Mesothelial cell of epicardium (in vitro differentiated cells): ENCODE measurements at regions not wholly inside any gene's neighbourhood (a gene's known extent, or its start where the extent isn't known, plus 50 kb on each side); places are given as distances from the start of the nearest gene placed in this dataset.
"Not testable (repeated sequence)": the region's sequence is repeated elsewhere in the genome, so short reads cannot be mapped to it uniquely, and the experiment has no call there.

ENCODE experiments used
- DNase-seq, 2 experiments: peaks; one replicate each; pipeline ENCODE4 v3.0.0; 2021; ENCODE audit warnings: low spot score in 2 of 2; ENCODE audit not compliant: unreplicated experiment in 2 of 2
- H3K27ac Mint-ChIP-seq: 2 replicates; pipeline ENCODE4 v1.8.0; 2021; ENCODE audit warnings: mixed read lengths
- H3K27me3 Mint-ChIP-seq: 2 replicates; pipeline ENCODE4 v1.8.0; 2021; ENCODE audit warnings: low read depth, mixed read lengths
- H3K36me3 Mint-ChIP-seq: 2 replicates; pipeline ENCODE4 v1.8.0; 2021; ENCODE audit warnings: mixed read lengths
- H3K4me1 Mint-ChIP-seq: 2 replicates; pipeline ENCODE4 v1.8.0; 2021; ENCODE audit warnings: mixed read lengths
- H3K4me3 Mint-ChIP-seq: 2 replicates; pipeline ENCODE4 v1.8.0; 2021; ENCODE audit warnings: mild to moderate bottlenecking, moderate library complexity, mixed read lengths
- H3K9me3 Mint-ChIP-seq: 2 replicates; pipeline ENCODE4 v1.8.0; 2021; ENCODE audit warnings: mixed read lengths
- TF ChIP-seq, protein P1 (sequence below): fragments of 200-600 bp; sonication (generic); IDR thresholded peaks from one replicate; pipeline ENCODE4 v1.5.0; 2021; ENCODE audit warnings: antibody characterized with exemption; ENCODE audit not compliant: unreplicated experiment

DNA sequence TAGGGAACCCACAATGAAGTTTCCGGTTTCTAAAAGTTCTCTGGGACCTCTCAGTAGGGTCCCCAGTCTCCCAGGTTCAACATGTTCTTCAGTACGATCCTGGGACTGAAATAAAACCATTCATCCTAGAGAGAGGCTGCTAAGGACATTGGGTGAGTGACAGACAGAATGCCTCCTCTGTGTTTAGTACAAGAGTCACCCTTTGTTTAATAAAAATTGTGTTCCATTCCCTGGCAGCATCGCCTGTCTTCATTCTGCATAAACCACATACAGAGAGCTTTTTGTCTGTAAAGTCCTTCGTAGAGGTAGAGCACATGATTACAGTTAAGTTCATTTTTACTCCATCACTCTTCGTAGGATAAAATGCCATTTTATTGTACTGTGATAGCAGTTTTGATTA lies 95.3 kb upstream of the GPR12 start:
- no peak for DNase-seq
- Mint-ChIP-seq H3K4me3 (no peak overlapping the region), H3K27ac (no peak overlapping the region), H3K27me3 (peaks cover 52% of the 10 kb centered on the region), H3K9me3 (no peaks in the 10 kb centered on the region), H3K36me3 (no peaks in the 10 kb centered on the region), H3K4me1 (peaks cover 17% of the 10 kb centered on the region)
- TF ChIP-seq, protein P1, sequence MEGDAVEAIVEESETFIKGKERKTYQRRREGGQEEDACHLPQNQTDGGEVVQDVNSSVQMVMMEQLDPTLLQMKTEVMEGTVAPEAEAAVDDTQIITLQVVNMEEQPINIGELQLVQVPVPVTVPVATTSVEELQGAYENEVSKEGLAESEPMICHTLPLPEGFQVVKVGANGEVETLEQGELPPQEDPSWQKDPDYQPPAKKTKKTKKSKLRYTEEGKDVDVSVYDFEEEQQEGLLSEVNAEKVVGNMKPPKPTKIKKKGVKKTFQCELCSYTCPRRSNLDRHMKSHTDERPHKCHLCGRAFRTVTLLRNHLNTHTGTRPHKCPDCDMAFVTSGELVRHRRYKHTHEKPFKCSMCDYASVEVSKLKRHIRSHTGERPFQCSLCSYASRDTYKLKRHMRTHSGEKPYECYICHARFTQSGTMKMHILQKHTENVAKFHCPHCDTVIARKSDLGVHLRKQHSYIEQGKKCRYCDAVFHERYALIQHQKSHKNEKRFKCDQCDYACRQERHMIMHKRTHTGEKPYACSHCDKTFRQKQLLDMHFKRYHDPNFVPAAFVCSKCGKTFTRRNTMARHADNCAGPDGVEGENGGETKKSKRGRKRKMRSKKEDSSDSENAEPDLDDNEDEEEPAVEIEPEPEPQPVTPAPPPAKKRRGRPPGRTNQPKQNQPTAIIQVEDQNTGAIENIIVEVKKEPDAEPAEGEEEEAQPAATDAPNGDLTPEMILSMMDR = no peak

DNA sequence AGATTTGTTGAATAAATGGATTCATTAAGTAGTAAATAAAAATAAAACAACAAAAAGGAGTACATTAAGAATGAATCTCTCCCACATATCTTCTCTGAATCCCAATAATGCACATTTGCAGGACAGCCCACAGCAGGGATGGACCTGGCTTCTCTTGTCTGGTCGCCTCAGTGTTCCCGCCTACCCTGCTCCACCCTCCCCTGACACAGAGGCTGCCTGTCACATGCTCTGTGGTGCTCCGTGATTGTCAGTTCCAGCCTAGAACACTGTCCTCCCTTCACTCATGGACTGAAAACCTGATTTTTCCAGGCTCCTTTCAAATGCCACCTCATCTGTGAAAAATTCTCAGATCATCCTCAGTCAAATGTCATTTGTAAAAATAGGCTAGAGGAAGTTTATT lies 94.5 kb upstream of the GPR12 start:
- Mint-ChIP-seq H3K27ac (no peak overlapping the region), H3K36me3 (no peaks in the 10 kb centered on the region), H3K4me1 (peaks cover 23% of the 10 kb centered on the region), H3K4me3 (no peak overlapping the region), H3K27me3 (peaks cover 52% of the 10 kb centered on the region), H3K9me3 (no peaks in the 10 kb centered on the region)
- DNase-seq = no peak
- TF ChIP-seq, protein P1 = no peak

DNA sequence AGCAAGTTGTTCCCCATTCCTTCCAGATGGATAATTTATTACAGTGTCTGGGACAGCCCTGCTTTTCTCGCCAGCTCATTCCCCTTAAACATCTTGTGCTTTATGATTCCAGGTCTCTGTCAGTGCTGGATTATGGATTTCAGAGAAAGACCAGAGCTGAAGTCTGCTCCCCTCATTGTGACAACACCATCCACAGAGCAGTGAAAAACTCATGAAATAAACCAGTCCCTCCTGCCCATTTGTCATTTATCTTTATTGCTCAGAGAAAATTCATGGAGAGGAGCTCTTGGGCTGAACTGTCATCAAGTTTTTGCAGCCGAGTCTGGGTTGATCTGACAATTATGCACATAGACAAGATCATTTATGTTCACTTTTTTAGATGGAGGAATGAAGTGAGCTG lies 92.7 kb upstream of the GPR12 start:
- no peak overlapping the region for H3K4me3 Mint-ChIP-seq
- H3K4me1 Mint-ChIP-seq = peaks cover 23% of the 10 kb centered on the region
- H3K36me3 Mint-ChIP-seq = no peaks in the 10 kb centered on the region
- no peak for DNase-seq
- H3K27ac Mint-ChIP-seq = peak overlapping the region; percentile 2
- H3K9me3 Mint-ChIP-seq = no peaks in the 10 kb centered on the region
- TF ChIP-seq, protein P1 = no peak
- H3K27me3 Mint-ChIP-seq = peaks cover 44% of the 10 kb centered on the region

DNA sequence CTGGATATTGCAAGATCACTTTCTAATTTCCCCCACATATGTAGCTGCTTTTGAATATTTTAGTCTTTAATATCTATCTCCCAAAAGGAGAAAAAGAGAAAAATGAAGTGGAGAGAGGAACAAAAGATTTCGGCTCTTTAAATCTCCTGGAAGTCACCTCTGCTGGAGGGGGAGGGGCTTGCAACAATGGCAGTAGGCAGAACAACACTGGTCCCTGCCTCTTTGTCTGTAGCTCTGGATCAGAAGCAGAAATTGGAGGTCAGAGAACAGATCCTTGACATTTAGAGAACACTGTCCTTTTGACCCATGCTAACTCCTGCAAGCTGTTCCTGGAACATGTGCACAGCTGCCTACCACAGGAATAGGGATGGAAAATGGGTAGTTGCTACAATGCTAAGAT lies 86.7 kb upstream of the GPR12 start:
- Mint-ChIP-seq H3K27me3 (peaks cover 13% of the 10 kb centered on the region), H3K4me1 (peaks cover 6% of the 10 kb centered on the region), H3K4me3 (no peak overlapping the region), H3K36me3 (no peaks in the 10 kb centered on the region), H3K9me3 (peaks cover 11% of the 10 kb centered on the region), H3K27ac (no peak overlapping the region)
- no peak for DNase-seq
- TF ChIP-seq, protein P1 = no peak

DNA sequence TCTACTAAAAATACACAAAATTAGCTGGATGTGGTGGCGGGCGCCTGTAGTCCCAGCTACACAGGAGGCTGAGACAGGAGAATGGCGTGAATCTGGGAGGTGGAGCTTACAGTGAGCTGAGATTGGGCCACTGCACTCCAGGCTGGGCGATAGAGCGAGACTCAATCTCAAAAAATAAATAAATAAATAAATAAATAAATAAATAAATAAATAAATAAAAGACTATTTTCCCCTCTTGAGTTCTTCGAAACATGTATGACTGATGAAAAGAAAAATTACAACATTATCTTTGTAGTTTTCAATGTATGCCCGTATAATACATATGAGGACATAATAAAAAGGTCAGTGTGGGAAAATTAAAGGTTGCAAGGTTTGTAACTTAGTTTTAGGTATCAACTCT lies 84.5 kb upstream of the GPR12 start:
- Mint-ChIP-seq H3K27me3 (peaks cover 22% of the 10 kb centered on the region), H3K9me3 (peaks cover 11% of the 10 kb centered on the region)
- not testable (repeated sequence) for DNase-seq, H3K27ac Mint-ChIP-seq, H3K4me3 Mint-ChIP-seq, H3K4me1 Mint-ChIP-seq, H3K36me3 Mint-ChIP-seq

DNA sequence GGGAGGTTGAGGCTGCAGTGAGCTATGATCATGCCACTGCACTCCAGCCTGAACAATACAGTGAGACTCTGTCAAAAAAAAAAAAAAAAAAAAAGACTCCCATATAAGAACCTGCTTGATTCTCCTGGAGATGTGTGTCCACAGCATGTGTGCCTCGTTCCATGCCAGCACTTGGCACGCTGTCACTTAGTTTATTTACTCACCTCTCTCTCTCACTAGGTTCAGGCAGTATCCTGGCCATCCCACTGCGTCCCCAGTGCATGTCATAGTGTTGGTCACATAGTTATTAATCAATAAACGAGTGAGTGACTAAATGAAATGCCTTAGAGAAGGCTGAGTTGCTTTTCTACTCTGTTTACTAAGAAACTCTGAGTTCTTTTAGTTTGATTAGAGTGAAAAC lies 79.1 kb upstream of the GPR12 start:
- Mint-ChIP-seq H3K4me1 (no peaks in the 10 kb centered on the region), H3K9me3 (peaks cover 6% of the 10 kb centered on the region), H3K36me3 (no peaks in the 10 kb centered on the region), H3K4me3 (no peak overlapping the region), H3K27me3 (peaks cover 53% of the 10 kb centered on the region), H3K27ac (no peak overlapping the region)
- TF ChIP-seq, protein P1 = no peak
- DNase-seq = no peak
